Stomach (tissue), 8 donors: ENCODE measurements at regions not wholly inside any gene's neighbourhood (a gene's known extent, or its start where the extent isn't known, plus 50 kb on each side); places are given as distances from the start of the nearest gene placed in this dataset.

Experiments
- DNase-seq, 2 donors: peaks; one replicate each; pipeline versions ENCODE4 v3.0.0 to v3.0.0-alpha.2; 2013 to 2019
- H3K27ac ChIP-seq, 5 donors: fragments of 200-600 bp in 4 of 5; sonication (generic) in 4 of 5; one replicate each; pipeline ENCODE4 v1.5.1; 2013 to 2019; ENCODE audit warnings: mild to moderate bottlenecking in 1 of 5, moderate library complexity in 1 of 5
- H3K27me3 ChIP-seq, 3 donors: fragments of 200-600 bp; sonication (generic); one replicate each; pipeline ENCODE4 v1.5.1; 2017 to 2019; ENCODE audit warnings: mixed run types in 1 of 3
- H3K36me3 ChIP-seq, 4 donors: fragments of 200-600 bp; sonication (generic); 1 replicate in 3 of 4; 2 replicates in 1 of 4; pipeline ENCODE4 v1.5.1; 2016 to 2019
- H3K4me1 ChIP-seq, 4 donors: fragments of 200-600 bp; sonication (generic); one replicate each; pipeline ENCODE4 v1.5.1; 2016 to 2019
- H3K4me3 ChIP-seq, 4 donors: fragments of 200-600 bp; sonication (generic) in 3 of 4; one replicate each; pipeline ENCODE4 v1.5.1; 2016 to 2019; ENCODE audit warnings: mild to moderate bottlenecking in 1 of 4
- H3K9me3 ChIP-seq, 4 donors: fragments of 200-600 bp; sonication (generic); one replicate each; pipeline ENCODE4 v1.5.1; 2016 to 2019
- EP300 ChIP-seq: sonication (generic); formaldehyde crosslinking; IDR thresholded peaks from one replicate; pipeline ENCODE4 v1.6.1; 2017; ENCODE audit warnings: antibody characterized with exemption
- POLR2A ChIP-seq, 4 donors: fragments of 450-650 bp; IDR thresholded peaks; one replicate each; pipeline ENCODE4 v1.6.1; 2016; ENCODE audit warnings: antibody characterized with exemption in 4 of 4, control low read depth in 2 of 4, mild to moderate bottlenecking in 1 of 4, moderate library complexity in 1 of 4
- POLR2AphosphoS5 ChIP-seq, 3 donors: sonication (generic); formaldehyde crosslinking; IDR thresholded peaks; one replicate each; pipeline ENCODE4 v1.6.1; 2016; ENCODE audit warnings: antibody characterized with exemption in 3 of 3
- WGBS, 5 donors: extraction: QIAGEN DNeasy Blood & Tissue Kit in 3 of 5; methylation state at CpG; one replicate each; pipeline versions ENCODE4 v1.1.5 to v1.1.7; 2013 to 2018; 5-methylcytosine and 5-hydroxymethylcytosine counted together
- intact Hi-C: fragments of 100-400 bp; cut with DNase I; formaldehyde crosslinking; loops from one replicate; pipeline ENCODE4 v1.15.1; 2023; ENCODE audit warnings: low total_unique reads
- TF ChIP-seq, protein P1 (sequence below), 7 experiments: fragments of 450-650 bp in 4 of 7; fragments of 200-600 bp in 3 of 7; sonication (generic) in 3 of 7; IDR thresholded peaks; one replicate each; pipeline ENCODE4 v1.5.1; 2016 to 2019; ENCODE audit warnings: antibody characterized with exemption in 7 of 7, control low read depth in 2 of 7, mild to moderate bottlenecking in 1 of 7
- donor health status: healthy with polysubstance abuse.
- donor health status: Bipolar disorder and iron deficiency.
- donor health status: healthy.

DNA sequence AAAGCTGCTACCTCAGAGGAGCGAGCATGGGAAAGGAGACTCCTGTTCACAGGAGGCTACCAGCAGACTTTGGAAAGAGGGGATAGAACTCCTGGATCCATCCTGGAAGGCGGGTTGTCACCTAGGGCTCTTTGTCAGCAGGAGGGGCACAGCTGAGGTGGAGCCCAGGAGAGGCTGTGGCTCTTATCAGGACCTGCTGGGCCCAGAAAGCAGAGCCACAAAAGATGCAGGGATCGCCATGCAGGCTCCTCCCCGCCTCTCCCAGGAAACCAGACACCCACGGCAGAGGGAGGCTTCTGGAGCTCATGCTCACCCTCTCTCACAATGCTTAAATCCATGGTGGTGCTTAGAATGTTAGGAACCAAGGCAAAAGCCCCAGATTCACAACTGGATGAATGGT lies 994.2 kb downstream of the UQCRFS1 start:
- Histone ChIP-seq H3K4me1 (no peaks in the 10 kb centered on the region), H3K27ac (no peak overlapping the region), H3K4me3 (no peak overlapping the region), H3K36me3 (no peaks in the 10 kb centered on the region), H3K27me3 (no peaks in the 10 kb centered on the region), H3K9me3 (no peaks in the 10 kb centered on the region)
- intact Hi-C loops: no loop called here
- DNase-seq: no peak
- TF ChIP-seq POLR2AphosphoS5 (IDR thresholded peaks at IDR 0.05) (no peak), POLR2A (IDR thresholded peaks at IDR 0.05) (no peak), EP300 (no peak)
- TF ChIP-seq, protein P1, sequence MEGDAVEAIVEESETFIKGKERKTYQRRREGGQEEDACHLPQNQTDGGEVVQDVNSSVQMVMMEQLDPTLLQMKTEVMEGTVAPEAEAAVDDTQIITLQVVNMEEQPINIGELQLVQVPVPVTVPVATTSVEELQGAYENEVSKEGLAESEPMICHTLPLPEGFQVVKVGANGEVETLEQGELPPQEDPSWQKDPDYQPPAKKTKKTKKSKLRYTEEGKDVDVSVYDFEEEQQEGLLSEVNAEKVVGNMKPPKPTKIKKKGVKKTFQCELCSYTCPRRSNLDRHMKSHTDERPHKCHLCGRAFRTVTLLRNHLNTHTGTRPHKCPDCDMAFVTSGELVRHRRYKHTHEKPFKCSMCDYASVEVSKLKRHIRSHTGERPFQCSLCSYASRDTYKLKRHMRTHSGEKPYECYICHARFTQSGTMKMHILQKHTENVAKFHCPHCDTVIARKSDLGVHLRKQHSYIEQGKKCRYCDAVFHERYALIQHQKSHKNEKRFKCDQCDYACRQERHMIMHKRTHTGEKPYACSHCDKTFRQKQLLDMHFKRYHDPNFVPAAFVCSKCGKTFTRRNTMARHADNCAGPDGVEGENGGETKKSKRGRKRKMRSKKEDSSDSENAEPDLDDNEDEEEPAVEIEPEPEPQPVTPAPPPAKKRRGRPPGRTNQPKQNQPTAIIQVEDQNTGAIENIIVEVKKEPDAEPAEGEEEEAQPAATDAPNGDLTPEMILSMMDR (IDR thresholded peaks at IDR 0.05): no peak
- 20 to 45% (median 31%) methylated on average over 5 of the region's 5 CpGs for whole genome bisulfite sequencing, 5 donors

DNA sequence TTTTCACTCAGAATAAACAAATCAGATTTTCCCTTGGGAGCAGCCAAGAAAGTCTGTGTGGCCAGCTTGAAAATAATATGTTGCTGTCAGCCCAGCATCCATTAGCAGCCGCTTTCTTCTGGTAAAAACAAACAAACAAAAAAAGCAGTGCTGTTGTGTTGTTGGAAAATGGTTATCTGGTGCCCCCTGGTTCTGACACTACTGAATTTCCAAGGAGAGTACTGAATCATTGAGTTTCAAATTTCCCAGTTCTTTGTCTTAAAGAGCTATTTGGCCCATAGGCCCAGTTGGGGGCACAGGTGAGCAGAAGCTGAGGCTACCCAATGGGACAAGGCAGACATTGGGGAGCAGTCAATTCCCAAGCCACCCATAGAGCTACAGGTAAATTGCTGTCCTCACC lies 995.9 kb downstream of the UQCRFS1 start:
- Histone ChIP-seq H3K9me3 (no peaks in the 10 kb centered on the region), H3K36me3 (no peaks in the 10 kb centered on the region), H3K27me3 (no peaks in the 10 kb centered on the region), H3K4me3 (no peak overlapping the region), H3K27ac (no peak overlapping the region), H3K4me1 (no peaks in the 10 kb centered on the region)
- DNase-seq: peak in 1 of 2 donors; percentile 42
- intact Hi-C loops: no loop called here
- TF ChIP-seq EP300: no peak
- TF ChIP-seq POLR2AphosphoS5 (IDR thresholded peaks at IDR 0.05): no peak
- TF ChIP-seq, protein P1 (IDR thresholded peaks at IDR 0.05): no peak
- no peak for TF ChIP-seq POLR2A (IDR thresholded peaks at IDR 0.05)
- WGBS, 5 donors: 9 to 23% (median 19%) methylated on average over 1 of the region's 1 CpG

DNA sequence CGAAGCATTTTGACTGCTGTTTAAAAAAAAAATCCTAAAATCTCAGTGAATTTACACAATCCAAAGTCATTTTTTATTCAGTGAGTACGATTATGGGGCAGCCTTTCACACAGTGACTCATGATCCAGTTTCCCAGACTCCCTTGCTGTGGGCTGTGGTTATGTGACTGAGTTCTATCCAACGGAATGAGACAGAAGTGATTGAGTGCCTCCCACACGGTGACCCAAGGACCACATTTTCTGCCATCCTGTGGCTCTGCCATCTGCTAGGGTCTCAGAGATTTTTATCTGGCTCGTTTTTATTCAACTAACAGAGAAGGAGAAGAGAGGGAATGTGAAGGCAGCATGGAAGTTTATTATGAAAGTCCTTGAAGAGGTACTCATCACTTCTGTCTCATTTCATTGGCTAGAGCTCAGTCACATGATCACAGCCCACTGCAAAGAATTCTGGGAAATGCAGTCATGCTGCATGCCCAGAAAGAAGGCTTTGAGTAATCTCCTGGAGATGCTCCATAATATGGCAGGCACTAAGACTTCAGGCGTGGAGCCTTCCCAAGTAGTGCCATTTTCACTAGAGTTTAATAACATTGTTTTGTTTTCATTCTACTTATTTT lies 999.4 kb downstream of the UQCRFS1 start:
- no peak for TF ChIP-seq EP300
- TF ChIP-seq, protein P1 (IDR thresholded peaks at IDR 0.05): no peak
- no peak for TF ChIP-seq POLR2AphosphoS5 (IDR thresholded peaks at IDR 0.05)
- TF ChIP-seq POLR2A (IDR thresholded peaks at IDR 0.05): no peak
- H3K36me3 ChIP-seq: no peaks in the 10 kb centered on the region
- no peaks in the 10 kb centered on the region for H3K9me3 ChIP-seq
- H3K4me3 ChIP-seq: no peak overlapping the region
- WGBS, 5 donors: 48 to 60% (median 53%) methylated on average over 6 of the region's 6 CpGs
- no peak overlapping the region for H3K27ac ChIP-seq
- H3K27me3 ChIP-seq: no peaks in the 10 kb centered on the region
- no peak for DNase-seq
- H3K4me1 ChIP-seq: no peaks in the 10 kb centered on the region
- intact Hi-C loops: no loop called here

DNA sequence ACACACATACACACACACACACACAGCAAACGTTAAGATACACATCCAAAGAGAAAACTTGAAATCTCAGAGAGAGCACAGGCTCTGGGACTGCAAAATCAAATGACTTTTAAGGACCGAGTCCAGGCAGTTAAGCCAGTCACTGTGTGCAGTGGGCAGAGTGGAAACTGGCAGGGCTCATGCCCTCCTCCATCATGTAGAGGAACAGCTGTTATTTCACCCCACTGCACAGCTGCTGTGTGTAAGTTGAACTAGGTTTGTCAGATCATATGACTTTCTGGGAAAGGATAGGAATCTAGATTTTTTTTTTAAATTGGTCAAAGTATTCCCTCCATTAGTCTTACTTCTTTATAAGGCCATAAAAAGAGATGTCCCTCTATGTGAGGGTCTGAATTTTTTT lies 1002.1 kb downstream of the UQCRFS1 start:
- Histone ChIP-seq H3K9me3 (no peaks in the 10 kb centered on the region), H3K4me1 (no peaks in the 10 kb centered on the region), H3K27ac (no peak overlapping the region), H3K27me3 (no peaks in the 10 kb centered on the region), H3K4me3 (no peak overlapping the region), H3K36me3 (no peaks in the 10 kb centered on the region)
- TF ChIP-seq, protein P1 (IDR thresholded peaks at IDR 0.05): no peak
- TF ChIP-seq EP300 (no peak), POLR2AphosphoS5 (IDR thresholded peaks at IDR 0.05) (no peak), POLR2A (IDR thresholded peaks at IDR 0.05) (no peak)
- intact Hi-C loops: no loop called here
- DNase-seq: no peak
- WGBS, 5 donors: 53 to 67% (median 59%) methylated on average over 2 of the region's 2 CpGs
